Endothelial cell of umbilical vein (primary cell): ENCODE measurements at regions not wholly inside any gene's neighbourhood (a gene's known extent, or its start where the extent isn't known, plus 50 kb on each side); places are given as distances from the start of the nearest gene placed in this dataset.

ENCODE experiments used
- BruUV-seq: library from RNA; stranded (reverse); fragments of 400-500 nt; replicated peaks from 2 replicates; lab custom pipeline; 2021; lab: Mats Ljungman, UMichigan
- CTCF ChIA-PET: fragments of 300-600, 350-600 bp; sonication (Branson Sonifier 250); formaldehyde crosslinking; loops from one replicate; lab custom pipeline; 2021; ENCODE audit warnings: antibody characterized with exemption, inconsistent platforms; lab: Charles Lee
- POLR2A ChIA-PET: fragments of 300-600, 350-600 bp; sonication (Branson Sonifier 250); formaldehyde crosslinking; loops from one replicate; lab custom pipeline; 2021; ENCODE audit warnings: antibody characterized with exemption, inconsistent platforms; lab: Charles Lee
- DNase-seq: peaks from one replicate; pipeline ENCODE4 v3.0.0-alpha.2; 2011; ENCODE audit warnings: low read depth, low spot score
- FAIRE-seq: peaks from 2 replicates; lab custom pipeline; 2011; peaks lifted over from hg19 to GRCh38; lab: Jason Lieb, UNC
- H2AFZ ChIP-seq: 2 replicates; pipeline ENCODE4 v1.6.0; 2012; ENCODE audit warnings: low read depth, low read length, control low read depth, inconsistent platforms
- H3K27ac ChIP-seq: 2 replicates; pipeline ENCODE4 v1.5.1; 2011; ENCODE audit warnings: low read depth, mild to moderate bottlenecking, control low read depth, low read length, moderate library complexity; ENCODE audit not compliant: insufficient read depth
- H3K27me3 ChIP-seq, 2 experiments: 2 replicates each; pipeline versions ENCODE4 v1.6.0 to v1.6.1; 2011; ENCODE audit warnings: low read length in 2 of 2, mixed read lengths in 1 of 2; ENCODE audit not compliant: control insufficient read depth in 2 of 2, insufficient read depth in 2 of 2
- H3K36me3 ChIP-seq, 2 experiments: 2 replicates in 1 of 2; 3 replicates in 1 of 2; pipeline ENCODE4 v1.5.1; 2011; ENCODE audit warnings: low read length in 2 of 2, mild to moderate bottlenecking in 1 of 2, moderate library complexity in 1 of 2; ENCODE audit not compliant: control insufficient read depth in 2 of 2, insufficient read depth in 2 of 2; ENCODE audit errors: extremely low read depth in 1 of 2
- H3K4me1 ChIP-seq: 3 replicates; pipeline ENCODE4 v1.5.1; 2011; ENCODE audit warnings: mild to moderate bottlenecking, low read length; ENCODE audit not compliant: control insufficient read depth, insufficient read depth; ENCODE audit errors: extremely low read depth
- H3K4me2 ChIP-seq: 2 replicates; pipeline ENCODE4 v1.6.1; 2011; ENCODE audit warnings: low read length, control low read depth, mixed read lengths; ENCODE audit not compliant: insufficient read depth
- H3K4me3 ChIP-seq, 3 experiments: fragments of 200-600 bp in 1 of 3; sonication (generic), shearing (Covaris generic) in 1 of 3; replicated peaks in 1 of 3; 2 replicates each; pipeline ENCODE4 v1.5.1; 2011 to 2016; ENCODE audit warnings: control low read depth in 3 of 3, low read length in 3 of 3, mild to moderate bottlenecking in 2 of 3, inconsistent platforms in 1 of 3, low read depth in 1 of 3, moderate library complexity in 1 of 3; ENCODE audit not compliant: insufficient read depth in 1 of 3
- H3K79me2 ChIP-seq: 2 replicates; pipeline ENCODE4 v1.6.0; 2012; ENCODE audit warnings: low read length, inconsistent platforms; ENCODE audit not compliant: control insufficient read depth, insufficient read depth
- H3K9ac ChIP-seq: replicated peaks from 2 replicates; pipeline ENCODE3; 2011; ENCODE audit warnings: low read length, control low read depth; ENCODE audit not compliant: insufficient read depth; ENCODE audit errors: extremely low read depth
- H3K9me1 ChIP-seq: replicated peaks from 3 replicates; pipeline ENCODE4 v1.6.0; 2011; ENCODE audit warnings: mild to moderate bottlenecking, low read length; ENCODE audit not compliant: control insufficient read depth, insufficient read depth; ENCODE audit errors: extremely low read depth
- H3K9me3 ChIP-seq: replicated peaks from 2 replicates; pipeline ENCODE4 v1.5.1; 2012; ENCODE audit warnings: low read length, inconsistent platforms; ENCODE audit not compliant: control insufficient read depth, insufficient read depth
- H4K20me1 ChIP-seq: replicated peaks from 2 replicates; pipeline ENCODE3; 2011; ENCODE audit warnings: mild to moderate bottlenecking, low read length; ENCODE audit not compliant: control insufficient read depth, insufficient read depth; ENCODE audit errors: extremely low read depth
- CTCF ChIP-seq, 2 donors: IDR thresholded peaks; 1 replicate in 1 of 2; 2 replicates in 1 of 2; pipeline ENCODE4 v1.5.1; 2011; ENCODE audit warnings: low read length in 2 of 2, mild to moderate bottlenecking in 2 of 2, moderate library complexity in 2 of 2, control low read depth in 1 of 2, inconsistent platforms in 1 of 2, low read depth in 1 of 2; ENCODE audit not compliant: insufficient read depth in 1 of 2; ENCODE audit errors: extremely low read depth in 1 of 2
- EZH2 ChIP-seq: IDR thresholded peaks from 2 replicates; pipeline ENCODE4 v1.6.1; 2012; ENCODE audit warnings: borderline replicate concordance, low read depth, mild to moderate bottlenecking, moderate library complexity, low read length, inconsistent platforms; ENCODE audit not compliant: severe bottlenecking
- FOS ChIP-seq: IDR thresholded peaks from 2 replicates; pipeline ENCODE4 v1.6.1; 2011; ENCODE audit warnings: mild to moderate bottlenecking, low read length, moderate library complexity, borderline replicate concordance; ENCODE audit not compliant: insufficient read depth
- GATA2 ChIP-seq: IDR thresholded peaks from 2 replicates; pipeline ENCODE4 v1.7.0; 2011; ENCODE audit warnings: low read depth, mild to moderate bottlenecking, moderate library complexity, mixed read lengths, low read length; ENCODE audit not compliant: insufficient read length, insufficient read depth
- JUN ChIP-seq: IDR thresholded peaks from 2 replicates; pipeline ENCODE4 v1.6.1; 2011; ENCODE audit warnings: borderline replicate concordance, low read depth; ENCODE audit not compliant: insufficient read length, insufficient read depth
- MAX ChIP-seq: IDR thresholded peaks from 2 replicates; pipeline ENCODE4 v1.6.1; 2011; ENCODE audit not compliant: insufficient read depth, insufficient read length
- MYC ChIP-seq: IDR thresholded peaks from one replicate; pipeline ENCODE4 v1.6.1; 2011; ENCODE audit warnings: mild to moderate bottlenecking, low read depth, low read length
- POLR2A ChIP-seq: IDR thresholded peaks from 2 replicates; pipeline ENCODE4 v1.6.1; 2012; ENCODE audit warnings: low read depth, mild to moderate bottlenecking, control low read depth, low read length
- POLR2AphosphoS5 ChIP-seq: IDR thresholded peaks from 2 replicates; pipeline ENCODE4 v1.6.1; 2012; ENCODE audit warnings: low read depth, mild to moderate bottlenecking, control low read depth, low read length, moderate library complexity; ENCODE audit not compliant: insufficient read depth
- dilution Hi-C: fragments of 300-500 bp; cut with MboI; formaldehyde crosslinking; loops from one replicate; pipeline ENCODE4 v1.15.0; 2019; ENCODE audit warnings: low sequenced_read_pairs; ENCODE audit not compliant: extremely low pct_ligation_motif_present
- intact Hi-C: fragments of 100-400 bp; cut with micrococcal nuclease; formaldehyde crosslinking; loops from one replicate; pipeline ENCODE4 v1.10.0; 2022

- ChIA-PET POLR2A (no interaction called here), CTCF (interaction anchor here (1.0 kb wide), 1 partner anchor 12 kb away, joined by 3 read pairs; no protein-coding TSS in a partner anchor)
- Histone ChIP-seq H2AFZ (no peak overlapping the region), H3K9me1 (no peaks in the 10 kb centered on the region), H4K20me1 (no peaks in the 10 kb centered on the region), H3K27me3 (no peaks in the 10 kb centered on the region), H3K27ac (no peak overlapping the region), H3K79me2 (no peaks in the 10 kb centered on the region), H3K4me2 (no peak overlapping the region), H3K4me1 (no peaks in the 10 kb centered on the region), H3K36me3 (no peaks in the 10 kb centered on the region), H3K9me3 (no peaks in the 10 kb centered on the region), H3K4me3 (no peak overlapping the region), H3K9ac (no peak overlapping the region)
- no TSS peak for BruUV-seq
- DNase-seq (no peak), FAIRE-seq (no peak)
- intact Hi-C loops, result no loop called here
- TF ChIP-seq FOS (no peak), CTCF (IDR thresholded peaks at IDR 0.05; ENCODE audit: extremely low read depth in 1 of 2, insufficient read depth in 1 of 2, low read depth in 1 of 2, low read length in 2 of 2) (no peak), EZH2 (no peak), POLR2A (no peak), MYC (no peak)
- dilution Hi-C loops, result no loop called here
Observed at GRCh38 chr1:59040486-59040885, 256.4 kb upstream of the FGGY start.

GRCh38 chr1:59041646-59042277, 255.1 kb upstream of the FGGY start:
- dilution Hi-C loops (no loop called here), intact Hi-C loops (no loop called here)
- H3K4me2 ChIP-seq, result no peak overlapping the region
- BruUV-seq, result no TSS peak
- H4K20me1 ChIP-seq, result no peaks in the 10 kb centered on the region
- no peak overlapping the region for H2AFZ ChIP-seq
- no peak overlapping the region for H3K4me3 ChIP-seq
- H3K27me3 ChIP-seq, result no peaks in the 10 kb centered on the region
- ChIA-PET CTCF (interaction anchor here (0.5 kb wide), 1 partner anchor 725 kb away, joined by 3 read pairs; no protein-coding TSS in a partner anchor), POLR2A (no interaction called here)
- no peak overlapping the region for H3K9ac ChIP-seq
- DNase-seq (no peak), FAIRE-seq (no peak)
- TF ChIP-seq GATA2, result no peak
- no peak for TF ChIP-seq EZH2
- TF ChIP-seq POLR2A, result no peak
- TF ChIP-seq CTCF (IDR thresholded peaks at IDR 0.05; ENCODE audit: extremely low read depth in 1 of 2, insufficient read depth in 1 of 2, low read depth in 1 of 2, low read length in 2 of 2), result no peak
- TF ChIP-seq FOS, result no peak
- TF ChIP-seq JUN, result no peak
- TF ChIP-seq MAX, result no peak
- TF ChIP-seq MYC, result no peak
- TF ChIP-seq POLR2AphosphoS5, result no peak
- no peaks in the 10 kb centered on the region for H3K36me3 ChIP-seq
- H3K9me3 ChIP-seq, result no peaks in the 10 kb centered on the region
- no peak overlapping the region for H3K27ac ChIP-seq
- no peaks in the 10 kb centered on the region for H3K9me1 ChIP-seq
- no peaks in the 10 kb centered on the region for H3K4me1 ChIP-seq
- no peaks in the 10 kb centered on the region for H3K79me2 ChIP-seq
